GM23338 (cell line): ENCODE measurements at regions not wholly inside any gene's neighbourhood (a gene's known extent, or its start where the extent isn't known, plus 50 kb on each side); places are given as distances from the start of the nearest gene placed in this dataset.
A peak's percentile ranks its signal among the peaks of the same experiment; 100 is the strongest.

Experiments
- ATAC-seq: fragments of 200-7000 bp; cut with Tn5 transposase; 3 replicates; pipeline ENCODE4 v1.9.1; 2020
- DNase-seq: peaks from one replicate; pipeline ENCODE4 v3.0.0-alpha.2; 2015; ENCODE audit warnings: low spot score
- H2AFZ ChIP-seq: fragments of 200-600 bp; sonication (generic); 2 replicates; pipeline ENCODE4 v1.8.0; 2016; ENCODE audit warnings: antibody characterized with exemption, mild to moderate bottlenecking, moderate library complexity
- H3F3A ChIP-seq: fragments of 200-600 bp; sonication (generic); replicated peaks from 2 replicates; pipeline ENCODE4 v1.8.0; 2017; ENCODE audit warnings: antibody characterized with exemption, mixed run types, low read depth
- H3K27ac ChIP-seq: fragments of 200-600 bp; sonication (generic); 2 replicates; pipeline ENCODE4 v1.6.1; 2016; ENCODE audit warnings: low read depth
- H3K27me3 ChIP-seq: fragments of 200-600 bp; sonication (generic); 2 replicates; pipeline ENCODE4 v1.8.0; 2016; ENCODE audit warnings: mild to moderate bottlenecking, mixed run types, moderate library complexity; ENCODE audit not compliant: insufficient read depth
- H3K36me3 ChIP-seq: fragments of 200-600 bp; sonication (generic); 2 replicates; pipeline ENCODE4 v1.8.0; 2016; ENCODE audit warnings: mild to moderate bottlenecking; ENCODE audit not compliant: insufficient read depth
- H3K4me1 ChIP-seq: fragments of 200-600 bp; sonication (generic); 2 replicates; pipeline ENCODE4 v1.8.0; 2016; ENCODE audit warnings: mild to moderate bottlenecking, moderate library complexity; ENCODE audit not compliant: insufficient read depth
- H3K4me2 ChIP-seq: fragments of 200-600 bp; sonication (generic); 2 replicates; pipeline ENCODE4 v1.7.1; 2017; ENCODE audit warnings: mixed run types
- H3K4me3 ChIP-seq: fragments of 200-600 bp; sonication (generic); 2 replicates; pipeline ENCODE4 v1.6.1; 2016; ENCODE audit warnings: mixed run types
- H3K79me2 ChIP-seq: fragments of 200-600 bp; sonication (generic); replicated peaks from 2 replicates; pipeline ENCODE4 v1.8.0; 2017; ENCODE audit warnings: mild to moderate bottlenecking; ENCODE audit not compliant: insufficient read depth
- H3K9me2 ChIP-seq: fragments of 200-600 bp; sonication (generic); 2 replicates; pipeline ENCODE4 v1.8.0; 2017; ENCODE audit not compliant: insufficient read depth
- H4K20me1 ChIP-seq: fragments of 200-600 bp; sonication (generic); replicated peaks from 2 replicates; pipeline ENCODE4 v1.8.0; 2017; ENCODE audit warnings: mild to moderate bottlenecking; ENCODE audit not compliant: insufficient read depth
- H3K27ac Mint-ChIP-seq: 2 replicates; pipeline ENCODE4 v1.8.0; 2020; ENCODE audit warnings: inconsistent platforms, mild to moderate bottlenecking, moderate library complexity, mixed read lengths
- H3K27me3 Mint-ChIP-seq: 3 replicates; pipeline ENCODE4 v1.8.0; 2022; ENCODE audit warnings: low read depth, mild to moderate bottlenecking, moderate library complexity, mixed read lengths, inconsistent platforms; ENCODE audit not compliant: insufficient read depth, poor library complexity
- H3K36me3 Mint-ChIP-seq: 3 replicates; pipeline ENCODE4 v1.8.0; 2021; ENCODE audit warnings: low read depth, mild to moderate bottlenecking, inconsistent platforms, moderate library complexity, mixed read lengths
- H3K4me1 Mint-ChIP-seq: 3 replicates; pipeline ENCODE4 v1.8.0; 2020; ENCODE audit warnings: mild to moderate bottlenecking, inconsistent platforms, mixed read lengths
- H3K4me3 Mint-ChIP-seq: 3 replicates; pipeline ENCODE4 v1.8.0; 2021; ENCODE audit warnings: moderate library complexity, mild to moderate bottlenecking, inconsistent platforms, mixed read lengths
- H3K9me3 Mint-ChIP-seq: 3 replicates; pipeline ENCODE4 v1.8.0; 2020; ENCODE audit warnings: moderate library complexity, mild to moderate bottlenecking, inconsistent platforms, mixed read lengths
- CREB1 ChIP-seq: fragments of 250-450 bp; sonication (Bioruptor Pico); IDR thresholded peaks from 2 replicates; pipeline ENCODE4 v1.5.0; 2020; ENCODE audit warnings: low read depth, mild to moderate bottlenecking, moderate library complexity
- CTCF ChIP-seq, 2 experiments: fragments of 200-600 bp in 1 of 2; sonication (generic) in 1 of 2; conservative IDR thresholded peaks; 2 replicates each; pipeline versions ENCODE4 v1.5.1 to v1.6.1; 2016 to 2017; ENCODE audit warnings: antibody characterized with exemption in 2 of 2, low read depth in 2 of 2, mild to moderate bottlenecking in 2 of 2, moderate library complexity in 1 of 2
- EZH2 ChIP-seq: fragments of 200-600 bp; sonication (generic); IDR thresholded peaks from one replicate; pipeline ENCODE4 v1.8.0; 2017; ENCODE audit warnings: antibody characterized with exemption, mild to moderate bottlenecking, low read depth; ENCODE audit not compliant: unreplicated experiment
- EZH2phosphoT487 ChIP-seq: fragments of 200-600 bp; sonication (generic); IDR thresholded peaks from one replicate; pipeline ENCODE4 v1.8.1; 2018; ENCODE audit warnings: antibody characterized with exemption; ENCODE audit not compliant: unreplicated experiment
- JUNB ChIP-seq: IDR thresholded peaks from one replicate; pipeline ENCODE4 v1.6.1; 2016; ENCODE audit warnings: antibody characterized with exemption; ENCODE audit not compliant: unreplicated experiment
- NANOG ChIP-seq: IDR thresholded peaks from 2 replicates; pipeline ENCODE4 v1.6.1; 2016; ENCODE audit warnings: antibody characterized with exemption, borderline replicate concordance
- POLR2AphosphoS5 ChIP-seq: IDR thresholded peaks from 2 replicates; pipeline ENCODE4 v1.6.1; 2016; ENCODE audit warnings: antibody characterized with exemption, low read depth
- REST ChIP-seq: IDR thresholded peaks from one replicate; pipeline ENCODE4 v1.6.1; 2018; ENCODE audit warnings: antibody characterized with exemption; ENCODE audit not compliant: unreplicated experiment
- STAT1 ChIP-seq: IDR thresholded peaks from one replicate; pipeline ENCODE4 v1.6.1; 2016; ENCODE audit warnings: antibody characterized with exemption; ENCODE audit not compliant: unreplicated experiment
- ZNF114 ChIP-seq: fragments of 250-450 bp; sonication (Bioruptor Pico); IDR thresholded peaks from 2 replicates; pipeline ENCODE4 v1.5.0; 2020; ENCODE audit warnings: mild to moderate bottlenecking, moderate library complexity
- ZNF331 ChIP-seq: fragments of 250-450 bp; sonication (Bioruptor Pico); IDR thresholded peaks from 2 replicates; pipeline ENCODE4 v1.5.0; 2020; ENCODE audit warnings: low read depth, mild to moderate bottlenecking, moderate library complexity
- ZNF462 ChIP-seq: fragments of 250-450 bp; sonication (Bioruptor Pico); IDR thresholded peaks from 2 replicates; pipeline ENCODE4 v1.5.0; 2020; ENCODE audit warnings: mild to moderate bottlenecking, moderate library complexity

GRCh38 chr2:58448845-58449244, 207.7 kb upstream of the FANCL start (continued):
- TF ChIP-seq ZNF114 (no peak), ZNF331 (CRISPR knock-in tag) (no peak), CREB1 (no peak), NANOG (no peak), STAT1 (no peak), REST (no peak), POLR2AphosphoS5 (no peak), EZH2phosphoT487 (no peak), CTCF (conservative IDR thresholded peaks at IDR 0.05; ENCODE audit: low read depth in 2 of 2) (no peak), EZH2 (no peak)

GRCh38 chr2:58448065-58448507, 207.0 kb upstream of the FANCL start:
- TF ChIP-seq CREB1 = peak; percentile 19; the same call in 1 of the 2 replicates
- no peak for TF ChIP-seq POLR2AphosphoS5
- peak; percentile 84 to 98 for TF ChIP-seq CTCF (conservative IDR thresholded peaks at IDR 0.05; ENCODE audit: low read depth in 2 of 2)
- no peak for TF ChIP-seq JUNB
- TF ChIP-seq EZH2 = no peak
- TF ChIP-seq ZNF462 (CRISPR knock-in tag) = peak; percentile 88
- no peak for TF ChIP-seq STAT1
- peak overlapping the region; percentile 3; the same call in 1 of the 2 replicates for H2AFZ ChIP-seq
- peak overlapping the region; percentile 81 for H3K27ac Mint-ChIP-seq

More at GRCh38 chr2:58448065-58448507, 207.0 kb upstream of the FANCL start:
- peak overlapping the region; percentile 1 for H3K27ac ChIP-seq
- no peak overlapping the region for H3K4me3 ChIP-seq
- no peaks in the 10 kb centered on the region for H3K9me2 ChIP-seq
- H3K36me3 ChIP-seq = no peaks in the 10 kb centered on the region
- H4K20me1 ChIP-seq = no peaks in the 10 kb centered on the region
- no peaks in the 10 kb centered on the region for H3K27me3 ChIP-seq
- DNase-seq = peak; percentile 95
- Mint-ChIP-seq H3K4me3 (no peak overlapping the region), H3K4me1 (peaks cover 35% of the 10 kb centered on the region), H3K9me3 (no peaks in the 10 kb centered on the region), H3K36me3 (no peaks in the 10 kb centered on the region), H3K27me3 (peaks cover 4% of the 10 kb centered on the region)
- H3K4me1 ChIP-seq = peaks cover 39% of the 10 kb centered on the region
- H3F3A ChIP-seq = no peaks in the 10 kb centered on the region
- ATAC-seq = peak; percentile 97
- no peaks in the 10 kb centered on the region for H3K79me2 ChIP-seq
- H3K4me2 ChIP-seq = no peak overlapping the region
